Stimulated activated CD4-positive, alpha-beta T cell treated with anti-CD3 and anti-CD28 coated beads, Interleukin-12 subunit alpha, Interleukin-12 subunit beta, amount 100 ng/mL, for 4 hours (primary cell): ENCODE measurements at regions not wholly inside any gene's neighbourhood (a gene's known extent, or its start where the extent isn't known, plus 50 kb on each side); places are given as distances from the start of the nearest gene placed in this dataset.

Experiments
- DNase-seq: peaks from one replicate; pipeline ENCODE4 v3.0.0-alpha.2; 2020

DNA sequence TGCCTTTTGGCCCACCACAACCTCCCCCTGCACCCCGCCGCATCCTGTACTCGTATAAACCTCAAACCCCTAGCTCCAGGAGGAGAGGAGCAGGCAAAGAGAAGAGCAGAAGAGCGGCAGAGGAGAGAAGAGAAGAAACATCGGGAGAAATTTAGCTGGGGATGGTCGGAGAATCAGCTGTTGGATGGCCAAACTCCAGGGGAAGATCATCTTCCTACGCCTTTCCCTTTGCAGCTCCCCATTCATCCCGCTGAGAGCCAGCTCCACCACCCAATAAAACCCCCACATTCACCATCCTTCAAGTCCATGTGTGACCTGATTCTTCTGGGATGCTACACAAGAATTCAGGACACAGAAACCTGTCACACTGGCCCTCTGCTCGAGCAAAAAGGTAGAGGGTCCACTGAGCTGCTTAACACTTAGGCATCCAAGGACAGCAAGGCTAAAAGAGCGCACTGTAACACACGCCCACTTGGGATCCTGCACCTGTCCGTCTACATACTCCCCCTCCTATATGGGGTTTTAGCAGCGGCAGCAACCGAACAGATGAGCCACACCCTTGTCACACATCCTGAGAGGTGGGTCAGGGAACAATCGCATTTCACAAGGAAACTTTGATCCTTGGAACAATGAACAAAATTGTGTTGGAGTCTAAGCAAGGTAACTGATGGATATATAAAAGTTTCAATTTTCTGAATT is 51.6 kb upstream of the MIR17HG start:
- DNase-seq: no peak

GRCh38 chr13:91297503-91297902 is 50.0 kb upstream of the MIR17HG start:
- DNase-seq: no peak
